ENCODE measurements at regions not wholly inside any gene's neighbourhood (a gene's known extent, or its start where the extent isn't known, plus 50 kb on each side); places are given as distances from the start of the nearest gene placed in this dataset.
A peak's percentile ranks its signal among the peaks of the same experiment; 100 is the strongest.

DNA sequence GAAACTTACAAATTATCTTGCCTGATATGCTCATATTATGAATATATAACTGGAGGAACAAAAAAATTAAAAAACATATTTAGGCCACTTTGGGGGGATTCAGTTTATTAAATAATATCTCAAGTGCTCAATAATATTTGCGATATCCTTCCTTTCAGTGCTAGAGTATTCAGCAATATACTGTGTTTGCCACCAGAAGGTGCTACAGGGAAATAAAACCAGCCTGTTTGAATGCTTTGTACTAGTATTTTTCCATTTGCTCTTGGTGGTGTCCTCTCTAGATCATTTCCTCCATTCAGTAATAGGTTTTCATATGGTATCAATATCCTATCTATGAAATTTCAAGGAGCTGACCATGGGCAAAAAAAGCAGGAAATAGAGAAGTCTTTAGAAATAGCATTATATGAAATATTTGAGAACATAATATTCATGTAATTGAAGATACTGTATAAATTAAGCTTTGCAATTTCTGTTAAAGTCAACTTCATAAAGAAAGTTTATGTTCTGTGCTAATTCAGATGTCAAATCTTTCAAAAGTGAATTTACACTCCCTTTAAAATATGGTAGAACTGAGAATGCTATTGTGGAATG is 106.2 kb upstream of the NAV3 start:
- H2AK5ac ChIP-seq (ENCODE audit: insufficient read length, low read length): no peak overlapping the region
- H3K27ac ChIP-seq (ENCODE audit: insufficient read length, low read depth, low read length): no peak overlapping the region
- no peak overlapping the region for H4K5ac ChIP-seq (ENCODE audit: insufficient read length, low read depth, low read length)
- no CpG with 5 or more reads among the region's 1 CpG for WGBS (ENCODE audit: extremely low coverage, insufficient read length, low lambda C conversion rate)
- H2BK120ac ChIP-seq (ENCODE audit: low read depth, low read length, poor library complexity, severe bottlenecking): no peak overlapping the region
- H3K18ac ChIP-seq (ENCODE audit: insufficient read length, low read depth, low read length): no peak overlapping the region
- no peak overlapping the region for H3K4me3 Mint-ChIP-seq
- H3K4me1 ChIP-seq (ENCODE audit: insufficient read depth, low read length): no peaks in the 10 kb centered on the region
- H3K9me3 Mint-ChIP-seq: no peaks in the 10 kb centered on the region
- no peaks in the 10 kb centered on the region for H3K23me2 ChIP-seq (ENCODE audit: insufficient read length, low read depth, low read length, poor library complexity, severe bottlenecking)
- H3K27ac Mint-ChIP-seq: no peak overlapping the region
- H3T11ph ChIP-seq (ENCODE audit: low read length): no peak overlapping the region
- H3K9me3 ChIP-seq (ENCODE audit: control insufficient read depth, low read depth, low read length): no peaks in the 10 kb centered on the region
- peaks cover 0 to 4% of the 10 kb centered on the region in 2 experiments; a peak in 2 of 4 replicates for H3K4me1 Mint-ChIP-seq
- no peak overlapping the region for H3K23ac ChIP-seq (ENCODE audit: insufficient read length, low read depth, low read length)
- no peak overlapping the region for H2BK12ac ChIP-seq (ENCODE audit: insufficient read length, low read depth, low read length)
- H3K79me2 ChIP-seq (ENCODE audit: insufficient read depth, low read length): no peaks in the 10 kb centered on the region
- H3K79me1 ChIP-seq (ENCODE audit: insufficient read depth, low read depth, low read length, poor library complexity, severe bottlenecking): no peaks in the 10 kb centered on the region
- no peaks in the 10 kb centered on the region for H4K20me1 ChIP-seq (ENCODE audit: control insufficient read depth, insufficient read depth, insufficient read length)
- no peak overlapping the region for H4K8ac ChIP-seq (replicated peaks; ENCODE audit: insufficient read length, low read depth, low read length)
- no peak overlapping the region for H3K9ac ChIP-seq (ENCODE audit: extremely low read depth, insufficient read length, low read length)
- H2BK20ac ChIP-seq (ENCODE audit: low read depth, low read length, poor library complexity, severe bottlenecking): no peak overlapping the region
- no peak overlapping the region for H2BK5ac ChIP-seq (ENCODE audit: insufficient read length, low read length)
- H3K27me3 Mint-ChIP-seq (ENCODE audit: low read depth): no peaks in the 10 kb centered on the region
- H3K56ac ChIP-seq (ENCODE audit: insufficient read length, low read depth, low read length): no peak overlapping the region
- H3K4me2 ChIP-seq (ENCODE audit: insufficient read depth, insufficient read length, low read length): no peak overlapping the region
- H3K36me3 Mint-ChIP-seq (ENCODE audit: insufficient read depth in 1 of 3, low read depth in 3 of 3): no peaks in the 10 kb centered on the region
- DNase-seq: no peak
- no peak overlapping the region for H4K91ac ChIP-seq (ENCODE audit: insufficient read length, low read depth, low read length)
- no peaks in the 10 kb centered on the region for H3K27me3 ChIP-seq (ENCODE audit: insufficient read depth, low read length)
- no peak overlapping the region for H3K14ac ChIP-seq (ENCODE audit: insufficient read depth, low read length)
- H2AFZ ChIP-seq (ENCODE audit: low read length): no peak overlapping the region
- H2BK15ac ChIP-seq (ENCODE audit: low read depth, low read length): no peak overlapping the region
- H3K4ac ChIP-seq (ENCODE audit: low read depth, low read length): no peak overlapping the region
- TF ChIP-seq, protein P1, sequence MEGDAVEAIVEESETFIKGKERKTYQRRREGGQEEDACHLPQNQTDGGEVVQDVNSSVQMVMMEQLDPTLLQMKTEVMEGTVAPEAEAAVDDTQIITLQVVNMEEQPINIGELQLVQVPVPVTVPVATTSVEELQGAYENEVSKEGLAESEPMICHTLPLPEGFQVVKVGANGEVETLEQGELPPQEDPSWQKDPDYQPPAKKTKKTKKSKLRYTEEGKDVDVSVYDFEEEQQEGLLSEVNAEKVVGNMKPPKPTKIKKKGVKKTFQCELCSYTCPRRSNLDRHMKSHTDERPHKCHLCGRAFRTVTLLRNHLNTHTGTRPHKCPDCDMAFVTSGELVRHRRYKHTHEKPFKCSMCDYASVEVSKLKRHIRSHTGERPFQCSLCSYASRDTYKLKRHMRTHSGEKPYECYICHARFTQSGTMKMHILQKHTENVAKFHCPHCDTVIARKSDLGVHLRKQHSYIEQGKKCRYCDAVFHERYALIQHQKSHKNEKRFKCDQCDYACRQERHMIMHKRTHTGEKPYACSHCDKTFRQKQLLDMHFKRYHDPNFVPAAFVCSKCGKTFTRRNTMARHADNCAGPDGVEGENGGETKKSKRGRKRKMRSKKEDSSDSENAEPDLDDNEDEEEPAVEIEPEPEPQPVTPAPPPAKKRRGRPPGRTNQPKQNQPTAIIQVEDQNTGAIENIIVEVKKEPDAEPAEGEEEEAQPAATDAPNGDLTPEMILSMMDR (conservative IDR thresholded peaks at IDR 0.05): peak; percentile 79
